Stomach (tissue), 4 donors: ENCODE measurements at regions not wholly inside any gene's neighbourhood (a gene's known extent, or its start where the extent isn't known, plus 50 kb on each side); places are given as distances from the start of the nearest gene placed in this dataset.

Source experiments
- POLR2A ChIP-seq, 4 donors: fragments of 450-650 bp; IDR thresholded peaks; one replicate each; pipeline ENCODE4 v1.6.1; 2016; ENCODE audit warnings: antibody characterized with exemption in 4 of 4, control low read depth in 2 of 4, mild to moderate bottlenecking in 1 of 4, moderate library complexity in 1 of 4
- POLR2AphosphoS5 ChIP-seq, 3 donors: sonication (generic); formaldehyde crosslinking; IDR thresholded peaks; one replicate each; pipeline ENCODE4 v1.6.1; 2016; ENCODE audit warnings: antibody characterized with exemption in 3 of 3
- TF ChIP-seq, protein P1 (sequence below), 7 experiments: fragments of 450-650 bp in 4 of 7; fragments of 200-600 bp in 3 of 7; sonication (generic) in 3 of 7; IDR thresholded peaks; one replicate each; pipeline ENCODE4 v1.5.1; 2016 to 2019; ENCODE audit warnings: antibody characterized with exemption in 7 of 7, control low read depth in 2 of 7, mild to moderate bottlenecking in 1 of 7

DNA sequence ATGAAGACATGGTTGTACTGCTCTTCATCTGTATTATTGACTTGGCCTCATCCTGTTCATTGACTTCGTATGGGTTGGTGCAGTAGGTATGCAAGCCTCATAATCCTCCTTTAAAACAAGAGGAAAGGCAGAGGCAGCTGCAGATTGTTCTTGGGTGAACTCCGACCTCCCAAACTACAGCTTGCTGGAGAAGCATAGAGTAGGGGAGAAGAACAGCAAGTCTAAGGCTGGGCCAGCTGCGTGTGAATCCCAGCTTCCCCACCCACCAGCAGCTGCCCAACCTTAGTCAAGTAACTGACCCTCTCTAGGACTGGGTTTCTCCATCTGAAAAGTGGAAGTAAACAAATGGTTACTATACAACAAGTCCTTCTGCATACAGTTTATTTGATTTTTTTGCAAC, 114.5 kb upstream of the WWC1 start:
- no peak for TF ChIP-seq POLR2A (IDR thresholded peaks at IDR 0.05)
- TF ChIP-seq, protein P1, sequence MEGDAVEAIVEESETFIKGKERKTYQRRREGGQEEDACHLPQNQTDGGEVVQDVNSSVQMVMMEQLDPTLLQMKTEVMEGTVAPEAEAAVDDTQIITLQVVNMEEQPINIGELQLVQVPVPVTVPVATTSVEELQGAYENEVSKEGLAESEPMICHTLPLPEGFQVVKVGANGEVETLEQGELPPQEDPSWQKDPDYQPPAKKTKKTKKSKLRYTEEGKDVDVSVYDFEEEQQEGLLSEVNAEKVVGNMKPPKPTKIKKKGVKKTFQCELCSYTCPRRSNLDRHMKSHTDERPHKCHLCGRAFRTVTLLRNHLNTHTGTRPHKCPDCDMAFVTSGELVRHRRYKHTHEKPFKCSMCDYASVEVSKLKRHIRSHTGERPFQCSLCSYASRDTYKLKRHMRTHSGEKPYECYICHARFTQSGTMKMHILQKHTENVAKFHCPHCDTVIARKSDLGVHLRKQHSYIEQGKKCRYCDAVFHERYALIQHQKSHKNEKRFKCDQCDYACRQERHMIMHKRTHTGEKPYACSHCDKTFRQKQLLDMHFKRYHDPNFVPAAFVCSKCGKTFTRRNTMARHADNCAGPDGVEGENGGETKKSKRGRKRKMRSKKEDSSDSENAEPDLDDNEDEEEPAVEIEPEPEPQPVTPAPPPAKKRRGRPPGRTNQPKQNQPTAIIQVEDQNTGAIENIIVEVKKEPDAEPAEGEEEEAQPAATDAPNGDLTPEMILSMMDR (IDR thresholded peaks at IDR 0.05) = no peak
- no peak for TF ChIP-seq POLR2AphosphoS5 (IDR thresholded peaks at IDR 0.05)
